HUES48 (cell line): ENCODE measurements at regions not wholly inside any gene's neighbourhood (a gene's known extent, or its start where the extent isn't known, plus 50 kb on each side); places are given as distances from the start of the nearest gene placed in this dataset.

Experiments used
- H3K27ac ChIP-seq: one replicate; pipeline ENCODE4 v1.7.0; 2013; ENCODE audit warnings: low read depth, low read length, inconsistent platforms
- H3K27me3 ChIP-seq: 2 replicates; pipeline ENCODE4 v1.6.1; 2013; ENCODE audit warnings: mild to moderate bottlenecking, low read length; ENCODE audit not compliant: control insufficient read depth, insufficient read depth
- H3K36me3 ChIP-seq: 2 replicates; pipeline ENCODE4 v1.6.1; 2013; ENCODE audit warnings: low read length; ENCODE audit not compliant: control insufficient read depth, insufficient read depth
- H3K4me1 ChIP-seq: 2 replicates; pipeline ENCODE4 v1.6.1; 2013; ENCODE audit warnings: mild to moderate bottlenecking, low read length; ENCODE audit not compliant: control insufficient read depth, insufficient read depth
- H3K4me3 ChIP-seq: 2 replicates; pipeline ENCODE4 v1.5.1; 2013; ENCODE audit warnings: mild to moderate bottlenecking, low read depth, low read length
- H3K9ac ChIP-seq: 2 replicates; pipeline ENCODE4 v1.6.1; 2013; ENCODE audit warnings: mild to moderate bottlenecking, low read depth, low read length, moderate library complexity
- H3K9me3 ChIP-seq: 2 replicates; pipeline ENCODE4 v1.6.1; 2013; ENCODE audit warnings: low read length; ENCODE audit not compliant: control insufficient read depth, insufficient read depth

- Histone ChIP-seq H3K9me3 (no peaks in the 10 kb centered on the region), H3K4me1 (peaks cover 37% of the 10 kb centered on the region), H3K9ac (no peak overlapping the region), H3K36me3 (no peaks in the 10 kb centered on the region), H3K27me3 (no peaks in the 10 kb centered on the region), H3K27ac (peak overlapping the region; percentile 39), H3K4me3 (no peak overlapping the region)
These were observed 676.6 kb downstream of the CDH11 start for GRCh38 chr16:64445245-64445644.

GRCh38 chr16:64440421-64440831 is 681.4 kb downstream of the CDH11 start:
- Histone ChIP-seq H3K27me3 (no peaks in the 10 kb centered on the region), H3K36me3 (no peaks in the 10 kb centered on the region), H3K9ac (no peak overlapping the region), H3K4me3 (no peak overlapping the region), H3K4me1 (peaks cover 13% of the 10 kb centered on the region), H3K27ac (no peak overlapping the region), H3K9me3 (no peaks in the 10 kb centered on the region)

GRCh38 chr16:64440005-64440404 is 681.9 kb downstream of the CDH11 start:
- Histone ChIP-seq H3K27ac (no peak overlapping the region), H3K9me3 (no peaks in the 10 kb centered on the region)

GRCh38 chr16:64437706-64438324 is 684.0 kb downstream of the CDH11 start:
- Histone ChIP-seq H3K4me1 (0 out of 2 replicates have a peak, but pooled peaks cover 2% of the 10 kb centered on the region), H3K9me3 (peaks cover 5% of the 10 kb centered on the region; the same call in 1 of the 2 replicates)

More at GRCh38 chr16:64440005-64440404, 681.9 kb downstream of the CDH11 start:
- Histone ChIP-seq H3K4me1 (peaks cover 9% of the 10 kb centered on the region), H3K9ac (no peak overlapping the region), H3K4me3 (no peak overlapping the region), H3K36me3 (no peaks in the 10 kb centered on the region), H3K27me3 (no peaks in the 10 kb centered on the region)

GRCh38 chr16:64434526-64435069 is 687.3 kb downstream of the CDH11 start:
- no peak overlapping the region for H3K27ac ChIP-seq
- H3K9me3 ChIP-seq = peaks cover 5% of the 10 kb centered on the region; the same call in 1 of the 2 replicates
- H3K4me1 ChIP-seq = no peaks in the 10 kb centered on the region
- no peaks in the 10 kb centered on the region for H3K27me3 ChIP-seq
- H3K4me3 ChIP-seq = no peak overlapping the region
- H3K36me3 ChIP-seq = no peaks in the 10 kb centered on the region
- no peak overlapping the region for H3K9ac ChIP-seq

More at GRCh38 chr16:64437706-64438324, 684.0 kb downstream of the CDH11 start:
- no peak overlapping the region for H3K9ac ChIP-seq
- H3K36me3 ChIP-seq = no peaks in the 10 kb centered on the region
- H3K27ac ChIP-seq = no peak overlapping the region
- no peaks in the 10 kb centered on the region for H3K27me3 ChIP-seq
- no peak overlapping the region for H3K4me3 ChIP-seq

GRCh38 chr16:64428463-64429113 is 693.3 kb downstream of the CDH11 start:
- H3K27ac ChIP-seq = no peak overlapping the region

GRCh38 chr16:64426131-64426666 is 695.7 kb downstream of the CDH11 start:
- Histone ChIP-seq H3K36me3 (no peaks in the 10 kb centered on the region), H3K9me3 (peaks cover 12% of the 10 kb centered on the region; the same call in 1 of the 2 replicates), H3K9ac (no peak overlapping the region), H3K27ac (no peak overlapping the region), H3K4me1 (no peaks in the 10 kb centered on the region), H3K27me3 (no peaks in the 10 kb centered on the region), H3K4me3 (no peak overlapping the region)

More at GRCh38 chr16:64428463-64429113, 693.3 kb downstream of the CDH11 start:
- Histone ChIP-seq H3K9ac (no peak overlapping the region), H3K9me3 (peaks cover 5% of the 10 kb centered on the region; the same call in 1 of the 2 replicates), H3K27me3 (no peaks in the 10 kb centered on the region), H3K4me1 (no peaks in the 10 kb centered on the region), H3K36me3 (no peaks in the 10 kb centered on the region), H3K4me3 (no peak overlapping the region)

GRCh38 chr16:64425381-64425780 is 696.5 kb downstream of the CDH11 start:
- H3K4me1 ChIP-seq = no peaks in the 10 kb centered on the region
- no peak overlapping the region for H3K9ac ChIP-seq
- H3K27ac ChIP-seq = no peak overlapping the region
- no peak overlapping the region for H3K4me3 ChIP-seq
- H3K36me3 ChIP-seq = no peaks in the 10 kb centered on the region
- H3K27me3 ChIP-seq = no peaks in the 10 kb centered on the region
- peaks cover 12% of the 10 kb centered on the region; the same call in 1 of the 2 replicates for H3K9me3 ChIP-seq

- H3K4me3 ChIP-seq = no peak overlapping the region
- H3K9me3 ChIP-seq = peaks cover 12% of the 10 kb centered on the region; the same call in 1 of the 2 replicates
- H3K27ac ChIP-seq = no peak overlapping the region
- H3K4me1 ChIP-seq = no peaks in the 10 kb centered on the region
- H3K36me3 ChIP-seq = no peaks in the 10 kb centered on the region
- no peak overlapping the region for H3K9ac ChIP-seq
- H3K27me3 ChIP-seq = no peaks in the 10 kb centered on the region
These were observed 699.6 kb downstream of the CDH11 start for GRCh38 chr16:64422259-64422658.

GRCh38 chr16:64421515-64421914 is 700.3 kb downstream of the CDH11 start:
- Histone ChIP-seq H3K36me3 (no peaks in the 10 kb centered on the region), H3K27me3 (no peaks in the 10 kb centered on the region), H3K9me3 (peaks cover 12% of the 10 kb centered on the region; the same call in 1 of the 2 replicates), H3K4me1 (no peaks in the 10 kb centered on the region), H3K4me3 (no peak overlapping the region), H3K9ac (no peak overlapping the region), H3K27ac (no peak overlapping the region)

GRCh38 chr16:64419832-64420231 is 702.0 kb downstream of the CDH11 start:
- Histone ChIP-seq H3K4me3 (no peak overlapping the region), H3K27ac (no peak overlapping the region), H3K27me3 (no peaks in the 10 kb centered on the region), H3K36me3 (no peaks in the 10 kb centered on the region), H3K9ac (no peak overlapping the region), H3K4me1 (no peaks in the 10 kb centered on the region), H3K9me3 (peaks cover 12% of the 10 kb centered on the region; the same call in 1 of the 2 replicates)
